ENCODE measurements at regions not wholly inside any gene's neighbourhood (a gene's known extent, or its start where the extent isn't known, plus 50 kb on each side); places are given as distances from the start of the nearest gene placed in this dataset.

- Histone ChIP-seq H3K27ac (no peak overlapping the region), H3K9me3 (no peaks in the 10 kb centered on the region), H3K4me3 (replicated peaks in 1 of 3) (no peak overlapping the region), H3K27me3 (no peaks in the 10 kb centered on the region), H3K36me3 (no peaks in the 10 kb centered on the region), H3K4me1 (no peaks in the 10 kb centered on the region)
- intact Hi-C loops (cut with DNase I) = loop anchor here (10.0 kb wide), 1 partner anchor 380 kb away; no protein-coding TSS in a partner anchor
- WGBS, 2 donors = 94 to 96% methylated on average over 1 of the region's 1 CpG
- no peak for DNase-seq
- TF ChIP-seq POLR2A (IDR thresholded peaks at IDR 0.05) = no peak
- TF ChIP-seq CTCF (IDR thresholded peaks at IDR 0.05) = no peak
Measured at GRCh38 chr2:215835231-215835630, 178.1 kb downstream of the MREG start.

GRCh38 chr2:215833531-215834162 lies 179.7 kb downstream of the MREG start:
- no peaks in the 10 kb centered on the region for H3K4me1 ChIP-seq
- H3K36me3 ChIP-seq = no peaks in the 10 kb centered on the region
- H3K4me3 ChIP-seq (replicated peaks in 1 of 3) = no peak overlapping the region
- no peak for DNase-seq
- intact Hi-C loops (cut with DNase I) = loop anchor here (10.0 kb wide), 1 partner anchor 379 kb away; no protein-coding TSS in a partner anchor
- no peaks in the 10 kb centered on the region for H3K9me3 ChIP-seq
- no peak overlapping the region for H3K27ac ChIP-seq
- 77 to 81% methylated on average over 5 of the region's 5 CpGs for WGBS, 2 donors
- TF ChIP-seq POLR2A (IDR thresholded peaks at IDR 0.05) = no peak
- no peak for TF ChIP-seq CTCF (IDR thresholded peaks at IDR 0.05)
- H3K27me3 ChIP-seq = no peaks in the 10 kb centered on the region

- DNase-seq = peak; percentile 42 to 55
- H3K36me3 ChIP-seq = no peaks in the 10 kb centered on the region
- intact Hi-C loops (cut with DNase I) = loop anchor here (10.0 kb wide), 1 partner anchor 378 kb away; no protein-coding TSS in a partner anchor
- no peaks in the 10 kb centered on the region for H3K4me1 ChIP-seq
- H3K9me3 ChIP-seq = no peaks in the 10 kb centered on the region
- no peak overlapping the region for H3K4me3 ChIP-seq (replicated peaks in 1 of 3)
- 82 to 86% methylated on average over 6 of the region's 6 CpGs for WGBS, 2 donors
- TF ChIP-seq CTCF (IDR thresholded peaks at IDR 0.05) = no peak
- TF ChIP-seq POLR2A (IDR thresholded peaks at IDR 0.05) = no peak
- no peaks in the 10 kb centered on the region for H3K27me3 ChIP-seq
- H3K27ac ChIP-seq = no peak overlapping the region
Measured at GRCh38 chr2:215832791-215833190, 180.6 kb downstream of the MREG start.

- intact Hi-C loops (cut with DNase I) = loop anchor here (10.0 kb wide), 1 partner anchor 377 kb away; no protein-coding TSS in a partner anchor
- Histone ChIP-seq H3K27me3 (no peaks in the 10 kb centered on the region), H3K4me3 (replicated peaks in 1 of 3) (no peak overlapping the region), H3K36me3 (no peaks in the 10 kb centered on the region), H3K4me1 (no peaks in the 10 kb centered on the region), H3K9me3 (no peaks in the 10 kb centered on the region), H3K27ac (no peak overlapping the region)
- no peak for DNase-seq
- WGBS, 2 donors = 49 to 63% methylated on average over 5 of the region's 5 CpGs
- TF ChIP-seq CTCF (IDR thresholded peaks at IDR 0.05) (no peak), POLR2A (IDR thresholded peaks at IDR 0.05) (no peak)
Measured at GRCh38 chr2:215831296-215831913, 181.9 kb downstream of the MREG start.

- Histone ChIP-seq H3K4me1 (no peaks in the 10 kb centered on the region), H3K27me3 (no peaks in the 10 kb centered on the region), H3K4me3 (replicated peaks in 1 of 3) (no peak overlapping the region), H3K36me3 (no peaks in the 10 kb centered on the region), H3K9me3 (no peaks in the 10 kb centered on the region), H3K27ac (no peak overlapping the region)
- 48 to 75% methylated on average over 4 of the region's 4 CpGs for WGBS, 2 donors
- intact Hi-C loops (cut with DNase I) = loop anchor here (10.0 kb wide), 1 partner anchor 376 kb away; no protein-coding TSS in a partner anchor
- TF ChIP-seq POLR2A (IDR thresholded peaks at IDR 0.05) = no peak
- TF ChIP-seq CTCF (IDR thresholded peaks at IDR 0.05) = no peak
- peak; percentile 4 to 19 for DNase-seq
Measured at GRCh38 chr2:215830304-215830703, 183.0 kb downstream of the MREG start.
